ENCODE measurements at regions not wholly inside any gene's neighbourhood (a gene's known extent, or its start where the extent isn't known, plus 50 kb on each side); places are given as distances from the start of the nearest gene placed in this dataset.

- CTCF ChIA-PET = no interaction called here
- POLR2A ChIA-PET = no interaction called here
Observed at GRCh38 chr4:124018383-124019317, 622.1 kb downstream of the SPRY1 start.

GRCh38 chr4:124019749-124020549 lies 623.4 kb downstream of the SPRY1 start:
- no peak for DNase-seq (ENCODE audit: low read depth, low spot score)
- no peak overlapping the region for H3K4me3 ChIP-seq (ENCODE audit: low read depth, low read length)
- TF ChIP-seq, protein P1, sequence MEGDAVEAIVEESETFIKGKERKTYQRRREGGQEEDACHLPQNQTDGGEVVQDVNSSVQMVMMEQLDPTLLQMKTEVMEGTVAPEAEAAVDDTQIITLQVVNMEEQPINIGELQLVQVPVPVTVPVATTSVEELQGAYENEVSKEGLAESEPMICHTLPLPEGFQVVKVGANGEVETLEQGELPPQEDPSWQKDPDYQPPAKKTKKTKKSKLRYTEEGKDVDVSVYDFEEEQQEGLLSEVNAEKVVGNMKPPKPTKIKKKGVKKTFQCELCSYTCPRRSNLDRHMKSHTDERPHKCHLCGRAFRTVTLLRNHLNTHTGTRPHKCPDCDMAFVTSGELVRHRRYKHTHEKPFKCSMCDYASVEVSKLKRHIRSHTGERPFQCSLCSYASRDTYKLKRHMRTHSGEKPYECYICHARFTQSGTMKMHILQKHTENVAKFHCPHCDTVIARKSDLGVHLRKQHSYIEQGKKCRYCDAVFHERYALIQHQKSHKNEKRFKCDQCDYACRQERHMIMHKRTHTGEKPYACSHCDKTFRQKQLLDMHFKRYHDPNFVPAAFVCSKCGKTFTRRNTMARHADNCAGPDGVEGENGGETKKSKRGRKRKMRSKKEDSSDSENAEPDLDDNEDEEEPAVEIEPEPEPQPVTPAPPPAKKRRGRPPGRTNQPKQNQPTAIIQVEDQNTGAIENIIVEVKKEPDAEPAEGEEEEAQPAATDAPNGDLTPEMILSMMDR (IDR thresholded peaks at IDR 0.05; ENCODE audit: insufficient read depth, low read length, missing control alignments) = no peak
- CTCF ChIA-PET = no interaction called here
- POLR2A ChIA-PET = no interaction called here

More at GRCh38 chr4:124018383-124019317, 622.1 kb downstream of the SPRY1 start:
- no peak overlapping the region for H3K4me3 ChIP-seq (ENCODE audit: low read depth, low read length)
- TF ChIP-seq, protein P1 (IDR thresholded peaks at IDR 0.05; ENCODE audit: insufficient read depth, low read length, missing control alignments) = no peak
- peak; percentile 5 for DNase-seq (ENCODE audit: low read depth, low spot score)

- POLR2A ChIA-PET = no interaction called here
- CTCF ChIA-PET = no interaction called here
- TF ChIP-seq, protein P1 (IDR thresholded peaks at IDR 0.05; ENCODE audit: insufficient read depth, low read length, missing control alignments) = no peak
- H3K4me3 ChIP-seq (ENCODE audit: low read depth, low read length) = no peak overlapping the region
- no peak for DNase-seq (ENCODE audit: low read depth, low spot score)
Observed at GRCh38 chr4:124025000-124025399, 628.4 kb downstream of the SPRY1 start.

- TF ChIP-seq, protein P1 (IDR thresholded peaks at IDR 0.05; ENCODE audit: insufficient read depth, low read length, missing control alignments) = no peak
- DNase-seq (ENCODE audit: low read depth, low spot score) = no peak
- ChIA-PET POLR2A (no interaction called here), CTCF (no interaction called here)
- H3K4me3 ChIP-seq (ENCODE audit: low read depth, low read length) = no peak overlapping the region
Observed at GRCh38 chr4:124025428-124025827, 628.8 kb downstream of the SPRY1 start.

- TF ChIP-seq, protein P1 (IDR thresholded peaks at IDR 0.05; ENCODE audit: insufficient read depth, low read length, missing control alignments) = no peak
- ChIA-PET CTCF (interaction anchor here (1.0 kb wide), 1 partner anchor 26 kb away, joined by 3 read pairs; no protein-coding TSS in a partner anchor), POLR2A (no interaction called here)
- no peak for DNase-seq (ENCODE audit: low read depth, low spot score)
- no peak overlapping the region for H3K4me3 ChIP-seq (ENCODE audit: low read depth, low read length)
Observed at GRCh38 chr4:124028182-124028581, 631.6 kb downstream of the SPRY1 start.

GRCh38 chr4:124030147-124030546 lies 633.6 kb downstream of the SPRY1 start:
- no peak overlapping the region for H3K4me3 ChIP-seq (ENCODE audit: low read depth, low read length)
- ChIA-PET CTCF (no interaction called here), POLR2A (no interaction called here)
- TF ChIP-seq, protein P1 (IDR thresholded peaks at IDR 0.05; ENCODE audit: insufficient read depth, low read length, missing control alignments) = no peak
- DNase-seq (ENCODE audit: low read depth, low spot score) = no peak
